ENCODE measurements at regions not wholly inside any gene's neighbourhood (a gene's known extent, or its start where the extent isn't known, plus 50 kb on each side); places are given as distances from the start of the nearest gene placed in this dataset.

DNA sequence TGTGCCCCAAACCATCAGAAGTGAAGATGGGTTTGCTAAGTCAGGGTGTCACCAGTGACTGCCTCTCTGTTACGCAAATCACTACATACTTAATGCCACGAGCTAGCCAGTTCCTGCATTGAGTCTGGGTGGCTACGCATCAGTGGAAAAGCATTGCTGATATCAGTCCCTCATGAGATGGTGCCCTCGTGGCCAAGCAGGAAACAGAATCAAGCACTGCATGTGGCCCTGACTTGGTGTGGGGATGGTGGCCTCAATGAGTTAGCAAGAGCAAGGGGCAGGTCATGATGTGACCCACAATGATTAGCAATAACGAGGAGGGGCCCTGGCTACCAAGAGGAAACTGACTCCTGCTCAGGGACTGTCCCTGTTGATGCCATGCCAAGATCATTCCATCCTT lies 51.6 kb upstream of the FNDC1 start (continued):
- TF ChIP-seq, protein P1, sequence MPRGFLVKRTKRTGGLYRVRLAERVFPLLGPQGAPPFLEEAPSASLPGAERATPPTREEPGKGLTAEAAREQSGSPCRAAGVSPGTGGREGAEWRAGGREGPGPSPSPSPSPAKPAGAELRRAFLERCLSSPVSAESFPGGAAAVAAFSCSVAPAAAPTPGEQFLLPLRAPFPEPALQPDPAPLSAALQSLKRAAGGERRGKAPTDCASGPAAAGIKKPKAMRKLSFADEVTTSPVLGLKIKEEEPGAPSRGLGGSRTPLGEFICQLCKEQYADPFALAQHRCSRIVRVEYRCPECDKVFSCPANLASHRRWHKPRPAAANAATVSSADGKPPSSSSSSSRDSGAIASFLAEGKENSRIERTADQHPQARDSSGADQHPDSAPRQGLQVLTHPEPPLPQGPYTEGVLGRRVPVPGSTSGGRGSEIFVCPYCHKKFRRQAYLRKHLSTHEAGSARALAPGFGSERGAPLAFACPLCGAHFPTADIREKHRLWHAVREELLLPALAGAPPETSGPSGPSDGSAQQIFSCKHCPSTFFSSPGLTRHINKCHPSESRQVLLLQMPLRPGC (tag by site-specific recombination; IDR thresholded peaks at IDR 0.05), result no peak
- TF ChIP-seq ZNF354C (tag by site-specific recombination; IDR thresholded peaks at IDR 0.05; ENCODE audit: borderline replicate concordance, low read depth) (no peak), ZBTB8A (tag by site-specific recombination; IDR thresholded peaks at IDR 0.05) (no peak), ZNF184 (tag by site-specific recombination; IDR thresholded peaks at IDR 0.05) (no peak), ZNF350 (tag by site-specific recombination; IDR thresholded peaks at IDR 0.05) (no peak)
- TF ChIP-seq, protein P2, sequence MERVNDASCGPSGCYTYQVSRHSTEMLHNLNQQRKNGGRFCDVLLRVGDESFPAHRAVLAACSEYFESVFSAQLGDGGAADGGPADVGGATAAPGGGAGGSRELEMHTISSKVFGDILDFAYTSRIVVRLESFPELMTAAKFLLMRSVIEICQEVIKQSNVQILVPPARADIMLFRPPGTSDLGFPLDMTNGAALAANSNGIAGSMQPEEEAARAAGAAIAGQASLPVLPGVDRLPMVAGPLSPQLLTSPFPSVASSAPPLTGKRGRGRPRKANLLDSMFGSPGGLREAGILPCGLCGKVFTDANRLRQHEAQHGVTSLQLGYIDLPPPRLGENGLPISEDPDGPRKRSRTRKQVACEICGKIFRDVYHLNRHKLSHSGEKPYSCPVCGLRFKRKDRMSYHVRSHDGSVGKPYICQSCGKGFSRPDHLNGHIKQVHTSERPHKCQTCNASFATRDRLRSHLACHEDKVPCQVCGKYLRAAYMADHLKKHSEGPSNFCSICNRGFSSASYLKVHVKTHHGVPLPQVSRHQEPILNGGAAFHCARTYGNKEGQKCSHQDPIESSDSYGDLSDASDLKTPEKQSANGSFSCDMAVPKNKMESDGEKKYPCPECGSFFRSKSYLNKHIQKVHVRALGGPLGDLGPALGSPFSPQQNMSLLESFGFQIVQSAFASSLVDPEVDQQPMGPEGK (tag by site-specific recombination; IDR thresholded peaks at IDR 0.05), result no peak

DNA sequence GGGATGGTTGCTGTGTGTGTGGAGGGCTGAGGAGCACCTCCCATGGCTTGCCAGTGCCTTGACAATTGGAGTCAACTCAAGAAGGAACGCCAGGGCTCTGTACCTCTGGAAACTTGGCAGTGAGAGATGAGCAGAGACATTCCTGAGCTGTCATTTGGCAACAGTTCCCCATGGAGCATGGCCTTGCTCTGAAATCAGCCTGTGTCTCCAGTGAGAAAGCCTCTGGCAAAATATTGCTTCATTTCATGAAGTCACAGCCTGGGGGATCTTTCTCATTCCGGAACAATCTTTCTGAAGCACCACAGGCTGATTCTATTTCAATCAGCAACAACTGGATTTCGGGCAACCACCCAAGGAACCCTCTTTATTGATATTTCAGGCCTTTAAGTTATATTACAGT lies 52.2 kb upstream of the FNDC1 start:
- H3K27ac ChIP-seq (ENCODE audit: extremely low read depth, low read depth, low read length), result no peak overlapping the region
- no peaks in the 10 kb centered on the region for H3K9me3 ChIP-seq (ENCODE audit: control insufficient read depth, insufficient read depth, low read depth, low read length)
- POLR2A ChIA-PET, result no interaction called here
- no peak for TF ChIP-seq ZNF692 (tag by site-specific recombination; IDR thresholded peaks at IDR 0.05)
- TF ChIP-seq, protein P3, sequence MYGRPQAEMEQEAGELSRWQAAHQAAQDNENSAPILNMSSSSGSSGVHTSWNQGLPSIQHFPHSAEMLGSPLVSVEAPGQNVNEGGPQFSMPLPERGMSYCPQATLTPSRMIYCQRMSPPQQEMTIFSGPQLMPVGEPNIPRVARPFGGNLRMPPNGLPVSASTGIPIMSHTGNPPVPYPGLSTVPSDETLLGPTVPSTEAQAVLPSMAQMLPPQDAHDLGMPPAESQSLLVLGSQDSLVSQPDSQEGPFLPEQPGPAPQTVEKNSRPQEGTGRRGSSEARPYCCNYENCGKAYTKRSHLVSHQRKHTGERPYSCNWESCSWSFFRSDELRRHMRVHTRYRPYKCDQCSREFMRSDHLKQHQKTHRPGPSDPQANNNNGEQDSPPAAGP (tag by site-specific recombination; IDR thresholded peaks at IDR 0.05), result no peak
- no peak for TF ChIP-seq ZFP41 (tag by site-specific recombination; IDR thresholded peaks at IDR 0.05; ENCODE audit: borderline replicate concordance)
- no peak for TF ChIP-seq FEZF1 (tag by site-specific recombination; IDR thresholded peaks at IDR 0.05)
- no peak for TF ChIP-seq ZNF394 (tag by site-specific recombination; IDR thresholded peaks at IDR 0.05; ENCODE audit: borderline replicate concordance)
- no peak for TF ChIP-seq SALL2 (tag by site-specific recombination; IDR thresholded peaks at IDR 0.05; ENCODE audit: borderline replicate concordance)
- no peak for TF ChIP-seq ZNF18 (tag by site-specific recombination; IDR thresholded peaks at IDR 0.05)
- TF ChIP-seq ZNF777 (tag by site-specific recombination; IDR thresholded peaks at IDR 0.05; ENCODE audit: borderline replicate concordance), result no peak
- no peak for TF ChIP-seq ZNF121 (tag by site-specific recombination; IDR thresholded peaks at IDR 0.05)
- TF ChIP-seq ZNF426 (tag by site-specific recombination; IDR thresholded peaks at IDR 0.05), result no peak
- no peak for TF ChIP-seq ZBTB20 (tag by site-specific recombination; IDR thresholded peaks at IDR 0.05)
- no peak for TF ChIP-seq ZNF2 (tag by site-specific recombination; IDR thresholded peaks at IDR 0.05)
- TF ChIP-seq ZNF521 (tag by site-specific recombination; IDR thresholded peaks at IDR 0.05), result no peak
- no peaks in the 10 kb centered on the region for H3K4me1 ChIP-seq (ENCODE audit: control insufficient read depth, insufficient read depth, low read length)
- CTCF ChIA-PET, result interaction anchor here (1.6 to 5.7 kb wide), 2 partner anchors 13 to 75 kb away, joined by 4 to 37 read pairs; no protein-coding TSS in a partner anchor
- no peaks in the 10 kb centered on the region for H3K36me3 ChIP-seq (ENCODE audit: control insufficient read depth in 2 of 2, insufficient read depth in 1 of 2, low read length in 2 of 2)
- no peak overlapping the region for H3K4me3 ChIP-seq (ENCODE audit: low read depth, low read length)

Measured in HEK293 (cell line).